ENCODE measurements at regions not wholly inside any gene's neighbourhood (a gene's known extent, or its start where the extent isn't known, plus 50 kb on each side); places are given as distances from the start of the nearest gene placed in this dataset.

GRCh38 chr2:181766129-181766528 lies 85.8 kb upstream of the NEUROD1 start:
- no peak for DNase-seq (ENCODE audit: low read depth in 4 of 4, low spot score in 3 of 4)

- DNase-seq (ENCODE audit: low read depth in 4 of 4, low spot score in 3 of 4), result no peak
Measured at GRCh38 chr2:181770150-181770549, 89.8 kb upstream of the NEUROD1 start.

GRCh38 chr2:181771356-181771755 lies 91.0 kb upstream of the NEUROD1 start:
- DNase-seq (ENCODE audit: low read depth in 4 of 4, low spot score in 3 of 4), result no peak

GRCh38 chr2:181772334-181772733 lies 92.0 kb upstream of the NEUROD1 start:
- DNase-seq (ENCODE audit: low read depth in 4 of 4, low spot score in 3 of 4), result no peak

- DNase-seq (ENCODE audit: low read depth in 4 of 4, low spot score in 3 of 4), result no peak
Measured at GRCh38 chr2:181772777-181773176, 92.5 kb upstream of the NEUROD1 start.

GRCh38 chr2:181774685-181775084 lies 94.4 kb upstream of the NEUROD1 start:
- DNase-seq (ENCODE audit: low read depth in 4 of 4, low spot score in 3 of 4), result no peak

- no peak for DNase-seq (ENCODE audit: low read depth in 4 of 4, low spot score in 3 of 4)
Measured at GRCh38 chr2:181776336-181776735, 96.0 kb upstream of the NEUROD1 start.

- DNase-seq (ENCODE audit: low read depth in 4 of 4, low spot score in 3 of 4), result no peak
Measured at GRCh38 chr2:181777734-181778133, 97.4 kb upstream of the NEUROD1 start.

GRCh38 chr2:181778621-181779201 lies 98.4 kb upstream of the NEUROD1 start:
- DNase-seq (ENCODE audit: low read depth in 4 of 4, low spot score in 3 of 4), result no peak

- peak in 3 of 4 donors; percentile 47 to 65 (median 51) for DNase-seq (ENCODE audit: low read depth in 4 of 4, low spot score in 3 of 4)
Measured at GRCh38 chr2:181779288-181780021, 99.1 kb upstream of the NEUROD1 start.

GRCh38 chr2:181780047-181780651 lies 99.8 kb upstream of the NEUROD1 start:
- peak; percentile 65 to 88 (median 80) for DNase-seq (ENCODE audit: low read depth in 4 of 4, low spot score in 3 of 4)

- no peak for DNase-seq (ENCODE audit: low read depth in 4 of 4, low spot score in 3 of 4)
Measured at GRCh38 chr2:181780657-181781056, 100.3 kb upstream of the NEUROD1 start.

GRCh38 chr2:181781078-181781786 lies 100.9 kb upstream of the NEUROD1 start:
- DNase-seq (ENCODE audit: low read depth in 4 of 4, low spot score in 3 of 4), result no peak

- no peak for DNase-seq (ENCODE audit: low read depth in 4 of 4, low spot score in 3 of 4)
Measured at GRCh38 chr2:181782660-181783059, 102.3 kb upstream of the NEUROD1 start.

- no peak for DNase-seq (ENCODE audit: low read depth in 4 of 4, low spot score in 3 of 4)
Measured at GRCh38 chr2:181784556-181784955, 104.2 kb upstream of the NEUROD1 start.

GRCh38 chr2:181785691-181786344 lies 105.5 kb upstream of the NEUROD1 start:
- no peak for DNase-seq (ENCODE audit: low read depth in 4 of 4, low spot score in 3 of 4)

- no peak for DNase-seq (ENCODE audit: low read depth in 4 of 4, low spot score in 3 of 4)
Measured at GRCh38 chr2:181786371-181787228, 104.9 kb upstream of the ITPRID2 start.

- DNase-seq (ENCODE audit: low read depth in 4 of 4, low spot score in 3 of 4), result no peak
Measured at GRCh38 chr2:181787310-181788048, 104.1 kb upstream of the ITPRID2 start.

- no peak for DNase-seq (ENCODE audit: low read depth in 4 of 4, low spot score in 3 of 4)
Measured at GRCh38 chr2:181788897-181789555, 102.5 kb upstream of the ITPRID2 start.
